ENCODE measurements at regions not wholly inside any gene's neighbourhood (a gene's known extent, or its start where the extent isn't known, plus 50 kb on each side); places are given as distances from the start of the nearest gene placed in this dataset.

- TF ChIP-seq EZH2 (IDR thresholded peaks at IDR 0.05; ENCODE audit: borderline replicate concordance), result no peak
- no peak for TF ChIP-seq EZH2phosphoT487 (IDR thresholded peaks at IDR 0.05; ENCODE audit: low read depth, severe bottlenecking, unreplicated experiment)
- TF ChIP-seq CTCF (IDR thresholded peaks at IDR 0.05; ENCODE audit: poor library complexity), result no peak
- Histone ChIP-seq H3K4me3 (no peak overlapping the region), H4K20me1 (ENCODE audit: insufficient read depth, poor library complexity, severe bottlenecking) (no peaks in the 10 kb centered on the region), H3K9me2 (replicated peaks; ENCODE audit: insufficient read depth) (no peaks in the 10 kb centered on the region), H3K4me1 (ENCODE audit: insufficient read depth) (no peaks in the 10 kb centered on the region), H3K9me3 (ENCODE audit: low read depth) (no peaks in the 10 kb centered on the region), H3K27ac (no peak overlapping the region), H3K79me2 (no peaks in the 10 kb centered on the region), H2AFZ (no peak overlapping the region), H3K36me3 (replicated peaks; ENCODE audit: insufficient read depth, low read depth) (no peaks in the 10 kb centered on the region), H3K4me2 (no peak overlapping the region), H3K27me3 (peaks cover 13% of the 10 kb centered on the region)
- WGBS (ENCODE audit: low lambda C conversion rate, missing lambda C conversion rate), result 69% methylated on average over 13 of the region's 13 CpGs
- DNase-seq (ENCODE audit: low spot score), result no peak
Measured at GRCh38 chr11:112723676-112724495, 237.3 kb upstream of the NCAM1 start.

- H3K9me2 ChIP-seq (replicated peaks; ENCODE audit: insufficient read depth), result no peaks in the 10 kb centered on the region
- 96% methylated on average over 4 of the region's 4 CpGs for WGBS (ENCODE audit: low lambda C conversion rate, missing lambda C conversion rate)
- no peak overlapping the region for H3K27ac ChIP-seq
- TF ChIP-seq EZH2phosphoT487 (IDR thresholded peaks at IDR 0.05; ENCODE audit: low read depth, severe bottlenecking, unreplicated experiment) (no peak), CTCF (IDR thresholded peaks at IDR 0.05; ENCODE audit: poor library complexity) (no peak), EZH2 (IDR thresholded peaks at IDR 0.05; ENCODE audit: borderline replicate concordance) (no peak)
- H4K20me1 ChIP-seq (ENCODE audit: insufficient read depth, poor library complexity, severe bottlenecking), result no peaks in the 10 kb centered on the region
- no peaks in the 10 kb centered on the region for H3K9me3 ChIP-seq (ENCODE audit: low read depth)
- no peak overlapping the region for H3K4me3 ChIP-seq
- no peaks in the 10 kb centered on the region for H3K79me2 ChIP-seq
- H3K4me1 ChIP-seq (ENCODE audit: insufficient read depth), result no peaks in the 10 kb centered on the region
- no peak overlapping the region for H2AFZ ChIP-seq
- H3K27me3 ChIP-seq, result peaks cover 13% of the 10 kb centered on the region
- H3K36me3 ChIP-seq (replicated peaks; ENCODE audit: insufficient read depth, low read depth), result no peaks in the 10 kb centered on the region
- H3K4me2 ChIP-seq, result no peak overlapping the region
- DNase-seq (ENCODE audit: low spot score), result no peak
Measured at GRCh38 chr11:112724496-112724790, 236.8 kb upstream of the NCAM1 start.

GRCh38 chr11:112725636-112726035 is 235.6 kb upstream of the NCAM1 start:
- no peaks in the 10 kb centered on the region for H3K4me1 ChIP-seq (ENCODE audit: insufficient read depth)
- H3K4me3 ChIP-seq, result no peak overlapping the region
- no peaks in the 10 kb centered on the region for H3K9me2 ChIP-seq (replicated peaks; ENCODE audit: insufficient read depth)
- H3K36me3 ChIP-seq (replicated peaks; ENCODE audit: insufficient read depth, low read depth), result no peaks in the 10 kb centered on the region
- H2AFZ ChIP-seq, result no peak overlapping the region
- WGBS (ENCODE audit: low lambda C conversion rate, missing lambda C conversion rate), result 86% methylated on average over 3 of the region's 3 CpGs
- H4K20me1 ChIP-seq (ENCODE audit: insufficient read depth, poor library complexity, severe bottlenecking), result no peaks in the 10 kb centered on the region
- H3K79me2 ChIP-seq, result no peaks in the 10 kb centered on the region
- no peak overlapping the region for H3K4me2 ChIP-seq
- DNase-seq (ENCODE audit: low spot score), result no peak
- no peak overlapping the region for H3K27ac ChIP-seq
- TF ChIP-seq EZH2 (IDR thresholded peaks at IDR 0.05; ENCODE audit: borderline replicate concordance), result no peak
- TF ChIP-seq EZH2phosphoT487 (IDR thresholded peaks at IDR 0.05; ENCODE audit: low read depth, severe bottlenecking, unreplicated experiment), result no peak
- no peak for TF ChIP-seq CTCF (IDR thresholded peaks at IDR 0.05; ENCODE audit: poor library complexity)
- no peaks in the 10 kb centered on the region for H3K9me3 ChIP-seq (ENCODE audit: low read depth)
- peaks cover 13% of the 10 kb centered on the region for H3K27me3 ChIP-seq

All from hepatocyte (in vitro differentiated cells).